ENCODE measurements at regions not wholly inside any gene's neighbourhood (a gene's known extent, or its start where the extent isn't known, plus 50 kb on each side); places are given as distances from the start of the nearest gene placed in this dataset.

DNA sequence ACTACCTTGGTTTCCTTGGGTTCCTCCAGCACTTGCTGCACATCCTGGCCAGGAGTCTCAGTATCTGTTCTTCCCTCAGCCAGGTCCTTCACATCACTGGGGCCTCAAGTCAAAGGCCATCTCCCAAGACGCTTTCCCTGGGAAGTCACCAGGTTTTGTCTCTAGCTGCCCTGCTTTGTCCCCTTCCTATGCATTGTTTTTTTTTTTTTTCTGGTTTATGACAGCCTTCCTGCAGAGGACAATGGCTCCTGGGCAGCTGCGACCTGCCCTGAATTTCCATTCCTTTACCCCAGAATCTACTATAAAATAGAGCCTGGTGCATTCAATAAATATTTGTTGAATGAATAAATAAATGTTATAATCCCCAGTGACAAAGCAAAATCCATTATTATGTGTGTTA lies 687.3 kb downstream of the QKI start:
- Histone ChIP-seq H3K4me3 (ENCODE audit: low read depth, low read length) (no peak overlapping the region), H3K36me3 (ENCODE audit: control insufficient read depth, insufficient read depth, low read length) (no peaks in the 10 kb centered on the region), H3K27me3 (ENCODE audit: control insufficient read depth, insufficient read depth, low read length) (no peaks in the 10 kb centered on the region)
- DNase-seq (ENCODE audit: low read depth) = no peak
- TF ChIP-seq, protein P1, sequence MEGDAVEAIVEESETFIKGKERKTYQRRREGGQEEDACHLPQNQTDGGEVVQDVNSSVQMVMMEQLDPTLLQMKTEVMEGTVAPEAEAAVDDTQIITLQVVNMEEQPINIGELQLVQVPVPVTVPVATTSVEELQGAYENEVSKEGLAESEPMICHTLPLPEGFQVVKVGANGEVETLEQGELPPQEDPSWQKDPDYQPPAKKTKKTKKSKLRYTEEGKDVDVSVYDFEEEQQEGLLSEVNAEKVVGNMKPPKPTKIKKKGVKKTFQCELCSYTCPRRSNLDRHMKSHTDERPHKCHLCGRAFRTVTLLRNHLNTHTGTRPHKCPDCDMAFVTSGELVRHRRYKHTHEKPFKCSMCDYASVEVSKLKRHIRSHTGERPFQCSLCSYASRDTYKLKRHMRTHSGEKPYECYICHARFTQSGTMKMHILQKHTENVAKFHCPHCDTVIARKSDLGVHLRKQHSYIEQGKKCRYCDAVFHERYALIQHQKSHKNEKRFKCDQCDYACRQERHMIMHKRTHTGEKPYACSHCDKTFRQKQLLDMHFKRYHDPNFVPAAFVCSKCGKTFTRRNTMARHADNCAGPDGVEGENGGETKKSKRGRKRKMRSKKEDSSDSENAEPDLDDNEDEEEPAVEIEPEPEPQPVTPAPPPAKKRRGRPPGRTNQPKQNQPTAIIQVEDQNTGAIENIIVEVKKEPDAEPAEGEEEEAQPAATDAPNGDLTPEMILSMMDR (IDR thresholded peaks at IDR 0.05; ENCODE audit: insufficient read depth, low read length, poor library complexity, severe bottlenecking) = no peak

DNA sequence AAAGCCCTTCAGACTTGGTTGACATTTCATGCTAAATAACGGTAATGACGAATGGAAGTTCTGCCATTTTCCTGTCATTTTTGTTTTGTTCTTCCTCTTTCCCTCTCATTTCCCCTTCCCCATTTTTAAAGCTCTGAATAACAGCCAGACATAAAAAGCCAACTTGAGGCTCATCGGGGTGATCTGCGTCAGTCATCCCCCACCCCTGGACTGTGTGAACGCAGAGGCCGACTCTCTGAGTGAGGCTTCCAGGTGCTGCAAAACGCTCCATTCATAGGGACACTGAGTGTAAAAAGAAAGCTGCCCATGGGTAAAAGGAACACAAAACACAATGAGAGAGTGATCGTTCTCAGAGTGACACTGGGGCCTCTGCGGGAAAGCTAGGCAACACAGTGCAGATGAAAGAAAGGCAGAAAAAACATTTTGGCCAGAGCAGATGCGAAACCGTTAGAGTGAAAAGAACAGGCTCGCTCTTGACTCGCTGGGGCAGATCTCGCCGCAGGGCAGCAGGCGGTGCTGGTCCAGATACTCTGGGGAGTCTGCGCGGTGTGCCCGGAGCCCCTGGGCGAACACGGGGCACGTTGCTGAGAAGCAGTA lies 684.8 kb downstream of the QKI start:
- TF ChIP-seq, protein P1 (IDR thresholded peaks at IDR 0.05; ENCODE audit: insufficient read depth, low read length, poor library complexity, severe bottlenecking) = no peak
- Histone ChIP-seq H3K4me3 (ENCODE audit: low read depth, low read length) (no peak overlapping the region), H3K27me3 (ENCODE audit: control insufficient read depth, insufficient read depth, low read length) (no peaks in the 10 kb centered on the region), H3K36me3 (ENCODE audit: control insufficient read depth, insufficient read depth, low read length) (no peaks in the 10 kb centered on the region)
- no peak for DNase-seq (ENCODE audit: low read depth)

DNA sequence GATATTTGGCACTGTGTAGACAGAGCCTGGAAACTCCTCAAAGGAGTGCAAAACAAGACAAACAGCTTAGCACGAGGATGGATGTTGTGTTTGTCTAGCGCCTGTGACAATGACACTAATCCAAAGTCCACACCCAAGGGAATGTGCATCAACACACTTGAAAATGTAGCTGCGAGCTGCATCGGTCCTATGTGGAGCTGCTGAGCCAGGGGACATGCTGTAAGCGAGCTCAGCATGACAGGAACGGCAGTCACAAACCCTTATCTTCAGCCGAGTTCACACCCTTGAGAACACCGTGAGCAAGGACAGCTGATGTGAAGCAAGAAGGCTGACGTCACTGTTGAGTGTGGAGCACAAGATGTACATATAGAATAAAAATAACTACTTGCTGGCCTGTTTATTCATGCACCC lies 684.3 kb downstream of the QKI start:
- Histone ChIP-seq H3K4me3 (ENCODE audit: low read depth, low read length) (no peak overlapping the region), H3K36me3 (ENCODE audit: control insufficient read depth, insufficient read depth, low read length) (no peaks in the 10 kb centered on the region), H3K27me3 (ENCODE audit: control insufficient read depth, insufficient read depth, low read length) (no peaks in the 10 kb centered on the region)
- TF ChIP-seq, protein P1 (IDR thresholded peaks at IDR 0.05; ENCODE audit: insufficient read depth, low read length, poor library complexity, severe bottlenecking) = no peak
- DNase-seq (ENCODE audit: low read depth) = no peak

DNA sequence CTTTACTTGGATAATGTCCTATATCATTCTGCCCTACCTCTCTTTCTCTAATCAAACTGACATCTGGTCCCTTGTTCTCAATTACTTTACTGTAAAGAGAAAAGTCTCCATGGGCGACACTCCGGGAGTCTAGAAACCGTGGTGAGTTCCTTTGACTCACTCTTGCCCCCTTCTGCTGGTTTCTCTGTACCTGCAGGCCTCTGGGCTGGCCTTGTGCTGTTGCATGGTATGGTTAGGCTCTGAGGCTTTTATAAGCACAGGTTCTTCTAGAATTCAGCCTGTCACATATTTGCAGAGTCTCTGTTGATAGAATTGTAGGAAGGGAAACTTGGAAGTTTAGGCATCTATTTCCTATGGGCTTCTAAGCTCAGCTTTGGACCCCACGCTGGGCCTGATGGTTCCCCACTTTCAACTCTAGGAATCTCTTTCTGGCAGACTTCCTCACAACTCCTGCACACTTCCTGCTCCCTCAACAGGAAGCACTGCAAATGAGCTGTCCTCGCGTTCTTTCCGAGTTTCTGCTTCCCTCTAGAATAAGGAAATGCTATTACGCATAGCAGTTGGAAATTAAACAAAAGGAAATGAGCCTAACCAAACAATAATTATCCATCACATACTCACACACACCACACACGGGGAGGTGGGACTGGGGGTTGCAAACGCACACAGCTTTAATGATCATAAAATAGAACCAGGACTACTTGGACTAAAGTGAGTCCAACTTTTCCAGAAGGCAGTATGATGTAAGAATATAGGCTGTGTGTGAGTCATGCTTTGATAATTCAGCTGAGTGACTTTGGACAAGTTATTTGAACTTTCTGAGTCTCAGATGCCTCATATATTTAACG lies 683.3 kb downstream of the QKI start:
- TF ChIP-seq, protein P1 (IDR thresholded peaks at IDR 0.05; ENCODE audit: insufficient read depth, low read length, poor library complexity, severe bottlenecking) = no peak
- Histone ChIP-seq H3K27me3 (ENCODE audit: control insufficient read depth, insufficient read depth, low read length) (no peaks in the 10 kb centered on the region), H3K4me3 (ENCODE audit: low read depth, low read length) (no peak overlapping the region), H3K36me3 (ENCODE audit: control insufficient read depth, insufficient read depth, low read length) (no peaks in the 10 kb centered on the region)
- no peak for DNase-seq (ENCODE audit: low read depth)

DNA sequence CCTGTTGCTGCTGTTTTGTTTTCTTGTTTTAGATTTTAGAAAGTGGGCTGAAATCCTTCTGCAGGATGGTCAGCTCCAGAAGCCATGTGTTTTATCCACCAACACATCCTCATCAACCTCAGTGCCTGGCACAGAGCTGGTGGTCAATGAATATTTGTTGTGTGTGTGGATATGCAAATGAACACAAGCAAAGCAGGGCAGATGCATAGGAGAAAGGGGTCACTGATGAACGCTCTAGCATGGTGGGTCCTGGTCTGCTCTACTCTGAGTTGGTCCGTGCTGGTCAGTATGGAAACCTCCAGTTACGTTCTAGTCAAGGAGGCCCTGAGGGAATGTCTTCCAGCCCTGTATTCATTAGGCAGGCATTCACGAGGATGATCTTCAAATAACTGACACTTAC lies 682.5 kb downstream of the QKI start:
- DNase-seq (ENCODE audit: low read depth) = no peak
- TF ChIP-seq, protein P1 (IDR thresholded peaks at IDR 0.05; ENCODE audit: insufficient read depth, low read length, poor library complexity, severe bottlenecking) = no peak
- no peaks in the 10 kb centered on the region for H3K36me3 ChIP-seq (ENCODE audit: control insufficient read depth, insufficient read depth, low read length)
- H3K4me3 ChIP-seq (ENCODE audit: low read depth, low read length) = no peak overlapping the region
- H3K27me3 ChIP-seq (ENCODE audit: control insufficient read depth, insufficient read depth, low read length) = no peaks in the 10 kb centered on the region
